Pancreas (tissue), 10 donors: ENCODE measurements at regions not wholly inside any gene's neighbourhood (a gene's known extent, or its start where the extent isn't known, plus 50 kb on each side); places are given as distances from the start of the nearest gene placed in this dataset.

Experiments used
- ATAC-seq, 4 donors: fragments of 200-7000 bp; cut with Tn5 transposase; one replicate each; pipeline versions ENCODE4 v1.8.0 to v1.9.1; 2020; ENCODE audit warnings: mild to moderate bottlenecking in 4 of 4, moderate library complexity in 4 of 4
- DNase-seq, 6 donors: peaks; one replicate each; pipeline ENCODE4 v3.0.0-alpha.2; 2020
- FAIRE-seq: peaks from 2 replicates; lab custom pipeline; 2012; peaks lifted over from hg19 to GRCh38; lab: Jason Lieb, UNC
- H3K27ac ChIP-seq, 4 donors: fragments of 200-600 bp; sonication (generic); 1 replicate in 3 of 4; 2 replicates in 1 of 4; pipeline versions ENCODE4 v1.5.0 to v1.8.0; 2020
- H3K27me3 ChIP-seq, 4 donors: fragments of 200-600 bp; one replicate each; pipeline ENCODE4 v1.8.0; 2021
- H3K36me3 ChIP-seq, 3 donors: fragments of 200-600 bp; sonication (generic) in 1 of 3; one replicate each; pipeline versions ENCODE4 v1.5.0 to v1.8.0; 2020 to 2021
- H3K4me1 ChIP-seq, 3 donors: fragments of 200-600 bp; one replicate each; pipeline ENCODE4 v1.8.0; 2021
- H3K4me3 ChIP-seq, 4 donors: fragments of 200-600 bp; sonication (generic) in 2 of 4; one replicate each; pipeline versions ENCODE4 v1.5.0 to v1.8.0; 2020 to 2021
- H3K9me3 ChIP-seq, 4 donors: fragments of 200-600 bp; one replicate each; pipeline ENCODE4 v1.8.0; 2021
- WGBS, 2 donors: extraction: QIAGEN DNeasy Blood & Tissue Kit; methylation state at CpG; one replicate each; pipeline ENCODE4 v1.1.7; 2013; 5-methylcytosine and 5-hydroxymethylcytosine counted together
- intact Hi-C, 3 donors: fragments of 100-400 bp; cut with DNase I; formaldehyde crosslinking; loops; one replicate each; pipeline versions ENCODE4 v1.11.1 to v1.14.2; 2022
- TF ChIP-seq, protein P1 (sequence below), 4 donors: fragments of 200-600 bp; sonication (generic) in 3 of 4; IDR thresholded peaks; one replicate each; pipeline versions ENCODE4 v1.5.0 to v1.8.0; 2021; ENCODE audit warnings: antibody characterized with exemption in 4 of 4
- donor health status: healthy with polysubstance abuse.
- donor health status: DM: no; HTN: no; CAD: no; lungs with moderate emphysema.
- donor health status: DM: no; HTN: no; CAD: no.
- donor health status: control.
- donor health status: control.
- donor health status: Bipolar disorder and iron deficiency.
- donor health status: DM: yes; HTN: yes; CAD: no.
- donor health status: DM: no; HTN: no; CAD: no.
- donor health status: DM: no; HTN: no; CAD: no.
- donor health status: DM: yes; HTN: yes; CAD: no.

DNA sequence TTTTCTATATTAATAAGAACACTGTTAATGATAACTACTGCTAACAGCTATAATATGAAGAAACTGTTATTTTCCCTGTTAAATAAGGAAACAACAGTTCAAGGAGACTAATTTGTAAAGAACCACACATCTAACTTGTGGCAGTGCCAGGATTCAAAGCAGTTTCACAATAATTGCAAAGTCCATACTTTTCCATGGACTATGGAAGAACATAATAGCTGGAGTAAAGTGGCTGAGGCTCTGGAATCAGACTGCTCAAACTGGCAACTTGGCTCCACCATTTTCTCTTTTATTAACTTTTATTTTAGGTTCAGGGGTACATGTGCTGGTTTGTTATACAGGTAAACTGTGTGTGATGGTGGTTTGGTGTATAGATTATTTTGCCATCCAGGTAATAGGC lies 393.7 kb upstream of the CPEB2 start:
- intact Hi-C loops: no loop called here

GRCh38 chr4:14614840-14615239 lies 387.4 kb upstream of the CPEB2 start:
- intact Hi-C loops: no loop called here
- no peaks in the 10 kb centered on the region for H3K9me3 ChIP-seq
- ATAC-seq (no peak), DNase-seq (no peak), FAIRE-seq (no peak)
- H3K4me3 ChIP-seq: no peak overlapping the region
- no peaks in the 10 kb centered on the region for H3K36me3 ChIP-seq
- H3K27ac ChIP-seq: no peak overlapping the region
- H3K27me3 ChIP-seq: no peaks in the 10 kb centered on the region
- 53 to 56% methylated on average over 4 of the region's 4 CpGs for WGBS, 2 donors
- no peaks in the 10 kb centered on the region for H3K4me1 ChIP-seq
- TF ChIP-seq, protein P1, sequence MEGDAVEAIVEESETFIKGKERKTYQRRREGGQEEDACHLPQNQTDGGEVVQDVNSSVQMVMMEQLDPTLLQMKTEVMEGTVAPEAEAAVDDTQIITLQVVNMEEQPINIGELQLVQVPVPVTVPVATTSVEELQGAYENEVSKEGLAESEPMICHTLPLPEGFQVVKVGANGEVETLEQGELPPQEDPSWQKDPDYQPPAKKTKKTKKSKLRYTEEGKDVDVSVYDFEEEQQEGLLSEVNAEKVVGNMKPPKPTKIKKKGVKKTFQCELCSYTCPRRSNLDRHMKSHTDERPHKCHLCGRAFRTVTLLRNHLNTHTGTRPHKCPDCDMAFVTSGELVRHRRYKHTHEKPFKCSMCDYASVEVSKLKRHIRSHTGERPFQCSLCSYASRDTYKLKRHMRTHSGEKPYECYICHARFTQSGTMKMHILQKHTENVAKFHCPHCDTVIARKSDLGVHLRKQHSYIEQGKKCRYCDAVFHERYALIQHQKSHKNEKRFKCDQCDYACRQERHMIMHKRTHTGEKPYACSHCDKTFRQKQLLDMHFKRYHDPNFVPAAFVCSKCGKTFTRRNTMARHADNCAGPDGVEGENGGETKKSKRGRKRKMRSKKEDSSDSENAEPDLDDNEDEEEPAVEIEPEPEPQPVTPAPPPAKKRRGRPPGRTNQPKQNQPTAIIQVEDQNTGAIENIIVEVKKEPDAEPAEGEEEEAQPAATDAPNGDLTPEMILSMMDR (IDR thresholded peaks at IDR 0.05): no peak

More for the DNA sequence above, 393.7 kb upstream of the CPEB2 start:
- TF ChIP-seq, protein P1 (IDR thresholded peaks at IDR 0.05): no peak
- DNase-seq: no peak
- no peak for FAIRE-seq
- H3K36me3 ChIP-seq: no peaks in the 10 kb centered on the region
- no peak overlapping the region for H3K4me3 ChIP-seq
- H3K4me1 ChIP-seq: no peaks in the 10 kb centered on the region
- no peak overlapping the region for H3K27ac ChIP-seq
- ATAC-seq: no peak
- no peaks in the 10 kb centered on the region for H3K27me3 ChIP-seq
- H3K9me3 ChIP-seq: no peaks in the 10 kb centered on the region

GRCh38 chr4:14615671-14616070 lies 386.6 kb upstream of the CPEB2 start:
- Histone ChIP-seq H3K9me3 (no peaks in the 10 kb centered on the region), H3K4me1 (no peaks in the 10 kb centered on the region), H3K36me3 (no peaks in the 10 kb centered on the region), H3K4me3 (no peak overlapping the region), H3K27me3 (no peaks in the 10 kb centered on the region), H3K27ac (no peak overlapping the region)
- intact Hi-C loops: no loop called here
- ATAC-seq: no peak
- TF ChIP-seq, protein P1 (IDR thresholded peaks at IDR 0.05): no peak
- no peak for FAIRE-seq
- WGBS, 2 donors: 67 to 87% methylated on average over 3 of the region's 3 CpGs
- no peak for DNase-seq

DNA sequence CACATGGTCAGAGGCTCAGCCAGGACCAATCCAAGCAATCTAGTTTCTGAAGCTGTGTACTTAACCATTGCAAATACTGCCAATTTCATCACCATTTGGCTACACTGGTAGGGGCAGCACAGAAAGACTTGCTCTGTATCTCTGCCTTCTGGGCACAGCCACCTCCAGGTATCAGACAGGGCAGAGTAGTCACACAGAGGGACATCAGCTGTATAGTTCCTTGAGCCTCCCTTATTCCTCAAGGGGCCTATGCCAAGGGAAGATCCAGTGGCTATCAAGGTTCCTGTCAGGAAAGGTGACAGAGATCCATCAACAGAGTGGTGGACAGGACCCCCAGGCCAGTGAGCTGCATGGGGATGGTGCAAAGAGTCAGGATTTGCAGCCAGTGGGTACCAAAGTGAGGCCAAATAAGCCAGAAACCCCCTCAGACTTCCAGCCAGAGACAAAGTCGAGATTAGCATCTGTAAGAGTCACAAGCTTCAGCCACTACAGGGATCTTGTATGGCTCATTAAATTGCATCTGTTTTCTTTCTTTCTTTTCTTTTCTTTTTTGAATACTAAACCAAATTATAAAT lies 381.6 kb upstream of the CPEB2 start:
- intact Hi-C loops: no loop called here

More for the DNA sequence above, 381.6 kb upstream of the CPEB2 start:
- TF ChIP-seq, protein P1 (IDR thresholded peaks at IDR 0.05): no peak
- no peaks in the 10 kb centered on the region for H3K36me3 ChIP-seq
- H3K9me3 ChIP-seq: no peaks in the 10 kb centered on the region
- 63 to 87% methylated on average over 1 of the region's 1 CpG for WGBS, 2 donors
- FAIRE-seq: no peak
- DNase-seq: no peak
- ATAC-seq: no peak
- no peak overlapping the region for H3K4me3 ChIP-seq
- H3K27ac ChIP-seq: no peak overlapping the region
- no peaks in the 10 kb centered on the region for H3K27me3 ChIP-seq
- no peaks in the 10 kb centered on the region for H3K4me1 ChIP-seq
